GM18499 (cell line): ENCODE measurements at regions not wholly inside any gene's neighbourhood (a gene's known extent, or its start where the extent isn't known, plus 50 kb on each side); places are given as distances from the start of the nearest gene placed in this dataset.
"Not testable (repeated sequence)": the region's sequence is repeated elsewhere in the genome, so short reads cannot be mapped to it uniquely, and the experiment has no call there.

Experiments used
- ATAC-seq: cut with Tn5 transposase; IDR thresholded peaks from one replicate; pipeline ENCODE4 v1.9.1; 2021; ENCODE audit warnings: moderate number of reproducible peaks; ENCODE audit not compliant: insufficient read depth, unreplicated experiment

DNA sequence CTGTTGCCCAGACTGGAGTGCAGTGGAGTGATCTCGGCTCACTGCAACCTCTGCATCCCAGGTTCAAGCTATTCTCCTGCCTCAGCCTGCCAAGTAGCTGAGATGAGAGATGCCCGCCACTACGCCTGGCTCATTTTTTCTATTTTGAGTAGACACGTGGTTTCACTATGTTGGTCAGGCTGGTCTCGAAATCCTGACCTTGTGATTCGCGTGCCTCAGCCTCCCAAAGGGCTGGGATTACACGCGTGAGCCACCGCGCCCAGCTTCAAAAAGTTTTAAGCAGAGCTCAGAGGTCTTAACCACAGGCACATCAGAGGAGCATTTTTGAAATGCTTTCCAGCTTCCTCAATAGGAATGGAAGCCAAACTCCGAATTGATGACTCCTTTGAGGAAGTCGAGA lies 291.2 kb upstream of the FRG2C start:
- not testable (repeated sequence) for ATAC-seq

DNA sequence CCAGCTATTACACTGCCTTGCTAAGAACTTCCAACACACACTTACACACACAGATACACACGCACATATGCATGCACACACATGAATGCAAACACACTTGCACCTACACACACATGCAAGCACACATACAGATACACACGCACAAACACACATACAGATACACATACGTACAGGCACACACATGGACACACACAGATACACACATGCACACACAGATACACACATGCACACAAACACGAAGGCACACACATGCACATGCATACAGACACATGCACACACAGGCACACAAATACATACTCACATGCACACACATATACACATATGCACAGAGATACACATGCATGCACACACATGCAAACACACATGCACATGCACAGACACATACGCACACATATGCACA lies 284.3 kb upstream of the FRG2C start:
- not testable (repeated sequence) for ATAC-seq

DNA sequence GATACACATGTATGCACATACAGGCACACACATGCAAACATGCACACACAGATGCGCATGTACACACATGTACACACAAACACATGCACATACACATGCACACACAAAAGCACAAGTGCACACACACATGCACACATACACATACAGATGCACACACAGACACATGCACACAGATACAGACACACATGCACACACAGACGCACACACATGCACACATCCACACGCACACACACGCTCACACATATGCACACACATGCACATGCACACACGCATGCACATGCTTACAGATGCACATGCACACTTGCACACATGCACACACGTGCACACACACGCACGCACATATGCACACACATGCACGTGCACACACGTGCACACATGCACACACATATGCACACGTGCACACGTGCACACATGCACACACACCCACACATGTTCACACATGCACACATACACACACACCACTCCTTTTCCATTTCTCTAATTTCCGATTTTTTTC lies 283.8 kb upstream of the FRG2C start:
- ATAC-seq, result no peak

DNA sequence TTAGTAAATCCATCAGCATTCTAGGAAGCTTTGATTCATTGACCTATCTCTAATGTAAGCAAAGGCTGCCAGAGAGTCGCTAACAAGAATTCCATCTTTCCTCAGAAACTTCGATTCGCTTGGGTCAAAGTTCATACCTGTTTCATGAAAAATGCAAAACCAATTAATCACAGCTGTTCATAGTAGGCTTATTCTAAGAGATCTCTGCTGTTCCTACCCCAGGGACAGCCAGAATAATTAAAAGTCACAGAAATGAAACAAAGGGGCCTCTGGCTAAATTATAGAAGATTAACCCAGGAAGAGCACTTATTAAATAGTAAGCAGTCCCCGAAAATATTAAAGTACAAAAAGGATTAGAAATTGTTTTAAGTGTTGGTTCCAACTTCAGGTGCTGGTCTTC lies 280.1 kb upstream of the FRG2C start:
- ATAC-seq, result not testable (repeated sequence)

DNA sequence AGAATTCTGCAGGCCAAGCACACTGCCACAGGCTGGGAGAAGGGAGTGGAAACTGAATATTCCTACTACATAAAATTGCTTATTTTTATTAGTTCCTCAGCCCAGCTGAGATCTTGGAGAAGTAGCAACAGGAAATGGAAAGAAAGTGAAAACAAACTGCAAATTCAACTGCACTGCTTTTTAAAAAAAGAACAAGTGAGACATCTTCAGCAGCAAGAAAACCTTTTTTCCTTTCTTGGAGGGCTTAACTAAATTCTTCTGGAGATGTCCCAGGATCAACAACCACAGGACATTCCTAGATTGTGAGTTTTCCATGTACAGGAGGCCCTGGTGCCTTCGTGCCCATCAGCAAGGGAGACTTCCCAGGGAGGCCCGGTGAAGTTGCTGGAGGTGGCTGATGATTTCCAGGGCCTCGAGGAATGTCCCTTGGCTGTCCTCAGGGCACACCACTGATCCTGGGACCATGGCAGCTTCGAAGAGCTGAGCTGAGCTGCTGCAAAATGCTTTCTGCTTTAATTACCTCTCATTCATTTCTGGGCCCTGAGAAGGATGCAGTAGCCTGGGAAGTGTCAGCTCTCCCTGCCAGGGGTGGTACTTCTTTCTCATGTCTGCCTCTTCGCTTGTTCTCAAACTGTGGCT lies 275.5 kb upstream of the FRG2C start:
- not testable (repeated sequence) for ATAC-seq

DNA sequence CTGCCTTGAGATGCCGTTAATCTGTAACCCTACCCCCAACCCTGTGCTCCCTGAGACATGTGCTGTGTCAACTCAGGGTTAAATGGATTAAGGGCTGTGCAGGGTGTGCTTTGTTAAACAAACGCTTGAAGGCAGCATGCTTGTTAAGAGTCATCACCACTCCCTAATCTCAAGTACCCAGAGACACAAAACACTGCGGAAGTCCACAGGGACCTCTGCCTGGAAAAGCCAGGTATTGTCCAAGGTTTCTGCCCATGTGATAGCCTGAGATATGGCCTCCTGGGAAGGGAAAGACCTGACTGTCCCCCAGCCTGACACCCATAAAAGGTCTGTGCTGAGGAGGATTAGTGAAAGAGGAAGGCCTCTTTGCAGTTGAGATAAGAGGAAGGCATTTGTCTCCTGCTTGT lies 270.8 kb upstream of the FRG2C start:
- ATAC-seq, result not testable (repeated sequence)

DNA sequence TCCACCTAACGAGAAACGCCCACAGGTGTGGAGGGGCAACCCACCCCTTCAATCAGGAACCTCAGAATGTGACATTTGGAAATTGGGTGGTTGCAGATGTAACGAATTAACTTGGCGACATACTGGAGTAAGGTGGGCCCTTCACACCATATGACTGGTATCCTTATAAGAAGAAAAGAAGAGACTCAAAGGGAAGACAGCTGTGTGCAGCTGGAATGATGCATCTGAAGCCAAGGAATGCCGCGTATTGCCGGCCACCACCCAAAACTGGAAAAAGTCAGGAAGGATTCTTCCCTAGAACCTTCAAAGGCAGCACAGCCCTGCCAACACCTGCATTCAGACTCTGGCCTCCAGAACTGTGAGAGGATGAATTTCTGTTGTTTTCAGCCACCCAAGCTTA lies 270.0 kb upstream of the FRG2C start:
- ATAC-seq, result not testable (repeated sequence)

DNA sequence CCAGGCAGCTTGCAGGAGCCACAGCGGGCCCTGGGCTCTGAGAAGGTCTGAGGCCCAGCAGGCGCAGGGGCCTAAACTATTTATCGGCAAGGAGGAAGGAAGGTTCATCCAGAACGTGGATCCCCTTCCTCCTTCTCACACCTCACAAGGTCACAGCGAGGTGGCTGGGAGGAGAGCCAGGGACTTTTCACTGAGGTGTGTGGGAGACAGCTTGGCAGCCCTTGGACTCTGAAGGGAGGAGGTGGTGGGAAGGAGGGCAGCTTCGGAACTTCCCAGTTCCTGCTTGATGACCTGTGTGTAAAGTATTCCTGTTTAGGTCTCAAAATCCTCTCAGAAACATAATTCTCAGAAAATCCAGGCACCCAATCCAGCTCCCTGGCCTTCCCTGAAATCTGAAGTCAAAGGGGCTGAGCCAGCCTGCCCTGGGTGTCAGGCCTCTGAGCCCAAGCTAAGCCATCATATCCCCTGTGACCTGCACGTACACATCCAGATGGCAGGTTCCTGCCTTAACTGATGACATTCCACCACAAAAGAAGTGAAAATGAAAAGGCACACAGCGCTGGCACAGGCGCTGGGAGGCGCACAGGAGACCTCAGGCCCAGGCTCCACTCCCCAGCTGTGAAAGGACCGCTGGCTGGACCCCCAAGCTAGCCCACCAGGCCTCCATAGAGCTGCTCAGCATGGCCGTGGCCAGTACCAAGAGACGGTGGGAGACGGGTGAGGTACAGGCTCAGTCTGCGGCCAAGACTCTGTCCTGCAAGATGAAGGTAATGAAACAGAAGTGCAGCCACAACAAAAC lies 269.4 kb upstream of the FRG2C start:
- ATAC-seq, result not testable (repeated sequence)

DNA sequence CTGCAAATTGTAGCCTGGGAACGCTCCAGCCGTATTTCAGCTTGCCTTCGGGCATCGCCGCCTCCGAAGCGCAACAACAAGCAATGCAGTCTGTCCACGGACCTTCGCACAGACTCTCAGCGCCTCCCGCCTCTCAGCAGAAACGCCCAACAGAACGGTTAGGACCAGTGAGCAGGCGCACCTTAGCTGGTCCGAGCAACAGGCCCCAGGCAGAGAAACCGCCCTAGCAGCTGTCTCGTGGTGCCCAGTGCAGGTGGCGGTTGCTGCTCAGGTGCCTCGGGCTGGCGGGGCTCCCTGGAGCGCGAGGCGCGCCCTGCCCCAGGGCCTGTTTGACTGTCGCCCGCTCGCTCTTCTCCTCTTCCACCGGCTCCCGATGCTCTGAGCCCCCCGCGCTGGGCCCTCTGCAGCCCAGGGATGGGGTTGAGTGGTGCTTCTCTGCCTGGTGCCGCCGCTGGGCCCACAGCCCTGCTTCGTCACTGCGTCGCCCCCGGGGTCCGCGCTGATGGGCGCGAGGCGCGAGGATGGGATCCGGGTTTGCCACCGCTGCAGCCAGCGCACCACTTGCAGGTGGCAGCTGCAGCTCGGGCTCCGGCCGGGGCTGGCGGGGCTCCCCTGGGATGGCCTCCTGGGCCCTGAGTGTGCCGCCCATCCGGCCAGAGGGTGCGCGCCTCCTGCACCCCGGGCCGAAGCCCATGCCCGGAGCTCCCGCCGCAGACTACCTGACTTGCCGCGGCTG lies 268.4 kb upstream of the FRG2C start:
- ATAC-seq, result no peak

DNA sequence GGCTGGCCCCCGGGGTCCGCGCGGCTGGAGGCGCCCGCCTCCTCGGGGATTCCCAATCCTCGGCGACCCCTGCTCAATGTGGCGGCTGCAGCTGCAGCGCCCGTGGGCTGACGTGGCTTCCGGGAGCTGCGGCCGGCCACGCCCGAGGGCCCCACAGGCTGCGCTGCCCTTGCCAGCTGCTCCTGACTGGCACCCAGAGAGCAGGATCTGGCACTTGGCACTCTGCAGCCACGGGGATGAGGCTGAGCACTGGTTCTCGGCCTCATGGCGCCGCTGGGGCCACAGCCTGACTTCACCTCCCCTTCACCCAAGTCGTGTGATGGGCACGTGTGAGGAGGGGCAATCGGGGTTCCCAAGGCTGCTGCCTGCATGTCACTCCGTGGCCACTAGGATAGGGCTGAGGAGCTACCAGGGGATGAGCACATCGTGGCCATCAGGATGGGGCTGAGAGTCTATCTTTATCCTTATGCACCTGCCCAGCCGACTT lies 267.8 kb upstream of the FRG2C start:
- ATAC-seq, result no peak

DNA sequence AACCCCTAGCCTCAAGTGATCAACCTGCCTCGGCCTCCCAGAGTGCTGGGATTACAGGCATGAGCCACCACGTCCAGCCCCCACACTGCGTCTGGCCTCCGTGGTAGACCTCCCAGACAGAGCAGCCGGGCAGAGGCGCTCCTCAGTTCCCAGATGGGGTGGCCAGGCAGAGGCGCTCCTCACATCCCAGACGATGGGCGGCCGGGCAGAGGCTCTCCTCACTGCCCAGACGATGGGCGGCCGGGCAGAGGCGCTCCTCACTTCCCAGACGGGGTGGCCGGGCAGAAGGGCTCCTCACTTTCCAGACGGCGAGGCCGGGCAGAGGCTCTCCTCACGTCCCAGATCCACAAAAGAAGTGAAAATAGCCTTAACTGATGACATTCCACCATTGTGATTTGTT lies 266.6 kb upstream of the FRG2C start:
- ATAC-seq, result not testable (repeated sequence)

DNA sequence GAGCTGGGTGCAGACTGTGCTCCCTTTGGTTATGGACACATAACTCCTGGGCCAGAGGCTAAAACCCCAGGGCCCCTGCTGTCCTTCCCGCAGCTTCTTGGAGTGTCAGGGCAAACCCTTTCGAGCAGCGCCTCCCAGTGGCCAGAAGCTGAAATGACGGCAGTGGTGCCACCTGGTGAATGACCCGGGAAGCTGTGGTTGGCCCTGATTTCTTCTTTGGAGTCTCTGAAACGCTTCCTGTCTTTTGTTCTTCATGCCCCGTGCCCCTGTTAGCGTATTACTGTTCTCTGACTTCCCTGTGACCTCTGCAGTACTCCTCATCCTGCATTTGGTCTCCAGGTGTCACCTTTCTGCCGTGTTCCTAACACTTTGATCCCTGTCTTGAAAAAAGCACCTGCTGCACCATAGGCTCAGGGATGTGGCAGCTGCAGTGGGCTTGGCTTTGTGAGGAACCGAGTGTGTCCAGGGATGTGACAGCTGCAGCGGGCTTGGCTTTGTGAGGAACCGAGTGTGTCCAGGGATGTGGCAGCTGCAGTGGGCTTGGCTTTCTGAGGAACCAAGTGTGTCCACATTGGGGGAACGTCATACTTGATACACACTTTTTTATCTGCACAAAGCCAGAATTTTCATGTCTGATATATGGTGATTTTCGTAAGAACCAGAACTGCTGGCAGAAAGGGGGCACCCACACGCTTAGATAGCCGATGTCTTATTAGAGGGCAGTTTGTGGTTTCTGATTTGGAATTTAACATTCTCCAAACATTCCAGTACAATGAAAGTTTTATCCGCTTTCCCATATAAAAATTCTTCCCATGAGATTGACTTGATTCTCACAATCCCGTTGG lies 241.8 kb upstream of the FRG2C start:
- not testable (repeated sequence) for ATAC-seq

DNA sequence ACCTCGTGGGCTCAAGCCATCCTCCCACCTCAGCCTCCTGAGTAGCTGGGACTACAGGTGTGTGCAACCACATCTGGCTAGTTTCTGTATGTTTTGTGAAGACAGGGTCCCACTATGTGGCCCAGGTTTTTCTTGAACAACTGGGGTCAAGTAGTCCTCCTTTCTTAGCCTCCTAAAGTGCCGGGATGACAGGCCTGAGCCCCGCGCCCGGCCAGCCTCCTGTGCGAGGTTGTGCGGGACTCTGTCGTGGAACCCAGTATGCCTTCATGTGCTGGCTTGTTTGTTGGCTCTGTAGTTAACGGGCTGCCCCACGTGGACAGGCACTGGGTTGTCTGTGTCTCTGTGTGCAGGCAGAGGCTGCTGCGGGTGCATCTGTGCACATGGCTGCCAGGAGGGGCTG lies 238.7 kb upstream of the FRG2C start:
- ATAC-seq, result not testable (repeated sequence)

DNA sequence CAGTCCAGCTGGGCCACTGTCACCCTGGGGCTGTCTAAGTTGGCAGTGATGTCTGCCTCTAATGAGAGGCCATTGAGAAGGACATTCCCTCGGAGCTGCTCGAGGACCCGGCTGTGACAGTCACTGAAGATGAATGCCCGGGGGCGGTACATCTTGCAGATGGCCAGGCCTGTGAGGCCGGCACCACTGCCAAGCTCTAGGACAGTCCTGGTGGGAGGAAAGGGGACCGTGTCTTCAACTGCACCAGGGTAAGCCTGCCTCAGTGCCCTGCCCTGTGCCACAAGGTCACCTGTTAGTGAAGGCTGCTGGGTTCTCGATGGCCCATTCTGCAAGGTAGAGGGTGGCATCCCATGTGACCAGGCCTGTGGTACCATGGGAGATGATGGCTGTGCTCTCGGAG lies 236.6 kb upstream of the FRG2C start:
- not testable (repeated sequence) for ATAC-seq

DNA sequence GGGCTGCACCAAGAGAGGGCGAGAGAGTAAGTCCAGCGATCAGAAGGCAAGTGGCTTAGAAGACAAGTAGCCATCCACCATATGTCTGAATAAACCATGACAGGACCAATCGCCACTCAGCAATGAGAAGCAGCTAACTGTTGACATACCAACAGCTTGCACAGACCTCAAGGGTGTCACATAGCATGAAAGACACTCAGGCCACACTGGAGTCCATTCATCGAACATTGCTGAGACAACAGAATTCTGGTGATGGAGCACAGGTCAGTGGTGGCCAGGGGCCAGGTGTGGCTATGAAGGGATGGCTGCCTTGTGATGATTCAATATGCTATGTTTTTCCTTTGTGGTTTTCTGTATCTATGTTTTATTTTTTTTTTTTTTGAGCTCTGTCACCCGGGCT lies 236.2 kb upstream of the FRG2C start:
- ATAC-seq, result not testable (repeated sequence)

DNA sequence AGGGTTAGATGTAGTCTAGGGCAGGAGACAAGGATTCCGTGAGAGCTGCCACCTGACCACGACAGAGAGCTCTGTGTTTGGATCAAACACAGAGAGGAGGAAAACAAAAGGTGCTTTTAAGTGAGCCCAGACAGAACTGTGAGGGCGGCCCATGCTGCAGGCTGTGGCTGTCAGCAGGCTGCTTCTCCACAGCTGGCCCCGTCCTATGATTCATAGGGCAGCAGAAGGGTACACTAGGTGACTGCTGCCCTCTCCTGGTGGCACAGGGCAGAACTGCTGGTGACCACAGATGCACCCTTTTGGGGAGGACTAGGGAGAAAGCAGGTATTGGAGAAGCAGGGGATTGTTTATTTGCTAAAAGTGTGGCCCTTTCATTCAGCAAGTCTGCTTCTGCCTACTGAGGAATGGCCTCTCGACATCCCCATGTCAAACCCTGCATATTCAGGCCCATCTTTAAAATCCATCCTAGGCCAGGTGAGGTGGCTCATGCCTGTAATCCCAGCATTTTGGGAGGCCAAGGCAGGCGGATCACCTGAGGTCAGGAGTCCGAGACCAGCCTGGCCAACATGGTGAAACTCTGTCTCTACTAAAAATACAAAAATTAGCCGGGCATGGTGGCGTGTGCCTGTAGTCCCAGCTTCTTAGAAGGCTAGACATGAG lies 234.4 kb upstream of the FRG2C start:
- not testable (repeated sequence) for ATAC-seq

DNA sequence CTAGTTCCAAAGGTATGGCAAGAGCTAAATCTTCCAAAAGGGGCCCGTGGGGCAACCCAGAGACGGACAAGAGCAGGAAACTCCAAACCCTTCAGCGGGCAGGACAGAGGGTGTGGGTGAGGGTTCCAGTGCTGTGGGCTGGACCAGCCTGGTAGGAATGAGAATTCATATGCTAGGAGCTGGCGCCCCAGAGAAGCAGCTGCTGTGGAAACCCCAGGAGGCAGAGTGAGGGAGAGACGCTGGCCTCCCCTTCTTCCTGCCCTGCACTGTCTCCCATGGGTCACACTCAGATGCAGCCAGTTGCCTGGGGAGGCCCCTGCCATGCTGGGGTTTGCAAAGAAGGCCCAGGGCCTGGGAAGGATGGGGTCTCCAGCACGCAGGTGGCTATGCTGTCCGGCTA lies 233.7 kb upstream of the FRG2C start:
- not testable (repeated sequence) for ATAC-seq

DNA sequence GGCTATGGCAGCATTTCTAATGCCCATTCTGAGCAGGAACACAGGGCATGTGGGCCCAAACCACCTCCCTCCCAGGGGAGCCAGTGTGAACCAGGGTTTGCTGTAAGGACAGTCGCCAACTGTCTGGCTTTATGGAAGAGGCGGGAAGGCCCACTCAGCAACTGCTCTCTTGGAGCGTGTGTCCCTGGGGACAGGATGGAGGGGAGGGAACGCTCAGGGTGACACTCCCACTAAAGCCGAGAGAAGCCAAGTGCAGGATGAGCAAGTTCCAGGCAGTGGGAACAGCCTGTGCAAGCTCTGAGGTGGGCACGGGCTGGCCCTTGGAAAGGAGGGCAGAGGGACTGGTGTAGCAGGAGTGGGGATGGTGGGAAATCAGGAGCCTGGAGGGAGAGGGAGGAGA lies 233.0 kb upstream of the FRG2C start:
- ATAC-seq, result not testable (repeated sequence)

DNA sequence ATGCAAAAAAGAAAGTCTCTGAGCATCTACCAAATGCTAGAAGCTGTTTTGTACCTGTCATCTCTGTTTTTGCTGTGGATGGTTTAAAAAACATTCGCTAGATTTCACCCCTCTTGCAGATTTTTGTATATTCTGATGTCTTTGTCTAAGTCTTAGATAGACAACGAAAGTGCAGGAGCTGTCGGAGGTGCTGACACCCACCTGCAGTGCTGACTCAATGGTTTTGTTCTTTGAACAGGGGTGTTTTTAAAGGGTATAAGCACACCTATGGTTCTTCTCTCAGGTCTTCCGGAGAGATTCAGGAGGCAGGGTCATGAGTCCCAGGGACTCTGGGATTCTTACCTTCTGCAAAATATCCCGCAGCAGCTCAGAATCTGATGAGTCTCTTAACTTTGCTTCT lies 231.7 kb upstream of the FRG2C start:
- not testable (repeated sequence) for ATAC-seq
